PFSK-1 (cell line): ENCODE measurements at regions not wholly inside any gene's neighbourhood (a gene's known extent, or its start where the extent isn't known, plus 50 kb on each side); places are given as distances from the start of the nearest gene placed in this dataset.

ENCODE experiments used
- FOXP2 ChIP-seq: optimal IDR thresholded peaks from 2 replicates; pipeline ENCODE3; 2011; ENCODE audit warnings: borderline replicate concordance, control low read depth, inconsistent platforms; ENCODE audit not compliant: insufficient read depth; ENCODE audit errors: extremely low read length, extremely low read depth
- POLR2AphosphoS5 ChIP-seq: IDR thresholded peaks from 2 replicates; pipeline ENCODE4 v1.6.1; 2012; ENCODE audit warnings: low read depth, mild to moderate bottlenecking, control low read depth, low read length, moderate library complexity
- SIN3A ChIP-seq: IDR thresholded peaks from 2 replicates; pipeline ENCODE4 v1.6.1; 2012; ENCODE audit warnings: mild to moderate bottlenecking, low read length, moderate library complexity, borderline replicate concordance; ENCODE audit not compliant: insufficient read depth
- TAF1 ChIP-seq: IDR thresholded peaks from 2 replicates; pipeline ENCODE4 v1.6.1; 2012; ENCODE audit warnings: low read length, control low read depth, borderline replicate concordance; ENCODE audit not compliant: insufficient read depth
- TF ChIP-seq, protein P1 (sequence below), 2 experiments: IDR thresholded peaks; 2 replicates each; pipeline versions ENCODE4 v1.6.1 to v1.8.0; 2011 to 2012; ENCODE audit warnings: low read depth in 2 of 2, low read length in 2 of 2, control low read depth in 1 of 2, inconsistent platforms in 1 of 2, mild to moderate bottlenecking in 1 of 2, moderate library complexity in 1 of 2; ENCODE audit not compliant: insufficient read depth in 1 of 2

DNA sequence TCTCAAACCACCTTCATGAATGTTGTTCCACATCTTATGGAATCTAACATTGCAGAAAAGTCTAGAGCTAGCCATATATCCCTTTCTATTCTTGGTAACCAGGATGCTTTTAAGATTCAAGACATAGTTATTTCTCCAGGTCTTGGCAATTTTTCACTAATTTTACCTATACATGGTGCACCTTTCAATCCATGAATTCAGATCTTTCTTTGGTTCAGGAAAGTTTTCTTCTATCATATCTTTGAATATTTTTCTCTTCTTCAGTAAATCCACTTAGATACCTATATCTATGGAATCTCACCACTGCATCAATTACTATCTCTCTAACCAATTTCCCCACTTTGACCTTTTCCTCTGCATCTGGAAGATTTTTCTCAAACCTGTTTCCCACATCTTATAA, 77.4 kb downstream of the PRLHR start:
- TF ChIP-seq POLR2AphosphoS5 = no peak
- TF ChIP-seq TAF1 = no peak
- TF ChIP-seq SIN3A = no peak
- TF ChIP-seq, protein P1, sequence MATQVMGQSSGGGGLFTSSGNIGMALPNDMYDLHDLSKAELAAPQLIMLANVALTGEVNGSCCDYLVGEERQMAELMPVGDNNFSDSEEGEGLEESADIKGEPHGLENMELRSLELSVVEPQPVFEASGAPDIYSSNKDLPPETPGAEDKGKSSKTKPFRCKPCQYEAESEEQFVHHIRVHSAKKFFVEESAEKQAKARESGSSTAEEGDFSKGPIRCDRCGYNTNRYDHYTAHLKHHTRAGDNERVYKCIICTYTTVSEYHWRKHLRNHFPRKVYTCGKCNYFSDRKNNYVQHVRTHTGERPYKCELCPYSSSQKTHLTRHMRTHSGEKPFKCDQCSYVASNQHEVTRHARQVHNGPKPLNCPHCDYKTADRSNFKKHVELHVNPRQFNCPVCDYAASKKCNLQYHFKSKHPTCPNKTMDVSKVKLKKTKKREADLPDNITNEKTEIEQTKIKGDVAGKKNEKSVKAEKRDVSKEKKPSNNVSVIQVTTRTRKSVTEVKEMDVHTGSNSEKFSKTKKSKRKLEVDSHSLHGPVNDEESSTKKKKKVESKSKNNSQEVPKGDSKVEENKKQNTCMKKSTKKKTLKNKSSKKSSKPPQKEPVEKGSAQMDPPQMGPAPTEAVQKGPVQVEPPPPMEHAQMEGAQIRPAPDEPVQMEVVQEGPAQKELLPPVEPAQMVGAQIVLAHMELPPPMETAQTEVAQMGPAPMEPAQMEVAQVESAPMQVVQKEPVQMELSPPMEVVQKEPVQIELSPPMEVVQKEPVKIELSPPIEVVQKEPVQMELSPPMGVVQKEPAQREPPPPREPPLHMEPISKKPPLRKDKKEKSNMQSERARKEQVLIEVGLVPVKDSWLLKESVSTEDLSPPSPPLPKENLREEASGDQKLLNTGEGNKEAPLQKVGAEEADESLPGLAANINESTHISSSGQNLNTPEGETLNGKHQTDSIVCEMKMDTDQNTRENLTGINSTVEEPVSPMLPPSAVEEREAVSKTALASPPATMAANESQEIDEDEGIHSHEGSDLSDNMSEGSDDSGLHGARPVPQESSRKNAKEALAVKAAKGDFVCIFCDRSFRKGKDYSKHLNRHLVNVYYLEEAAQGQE (IDR thresholded peaks at IDR 0.05; ENCODE audit: insufficient read depth in 1 of 2, low read depth in 2 of 2, low read length in 2 of 2) = no peak
- no peak for TF ChIP-seq FOXP2
